HG03060 (cell line): ENCODE measurements at regions not wholly inside any gene's neighbourhood (a gene's known extent, or its start where the extent isn't known, plus 50 kb on each side); places are given as distances from the start of the nearest gene placed in this dataset.
A peak's percentile ranks its signal among the peaks of the same experiment; 100 is the strongest.

Experiments
- ATAC-seq: cut with Tn5 transposase; IDR thresholded peaks from one replicate; pipeline ENCODE4 v1.9.1; 2021; ENCODE audit warnings: low read depth, moderate number of reproducible peaks; ENCODE audit not compliant: unreplicated experiment

DNA sequence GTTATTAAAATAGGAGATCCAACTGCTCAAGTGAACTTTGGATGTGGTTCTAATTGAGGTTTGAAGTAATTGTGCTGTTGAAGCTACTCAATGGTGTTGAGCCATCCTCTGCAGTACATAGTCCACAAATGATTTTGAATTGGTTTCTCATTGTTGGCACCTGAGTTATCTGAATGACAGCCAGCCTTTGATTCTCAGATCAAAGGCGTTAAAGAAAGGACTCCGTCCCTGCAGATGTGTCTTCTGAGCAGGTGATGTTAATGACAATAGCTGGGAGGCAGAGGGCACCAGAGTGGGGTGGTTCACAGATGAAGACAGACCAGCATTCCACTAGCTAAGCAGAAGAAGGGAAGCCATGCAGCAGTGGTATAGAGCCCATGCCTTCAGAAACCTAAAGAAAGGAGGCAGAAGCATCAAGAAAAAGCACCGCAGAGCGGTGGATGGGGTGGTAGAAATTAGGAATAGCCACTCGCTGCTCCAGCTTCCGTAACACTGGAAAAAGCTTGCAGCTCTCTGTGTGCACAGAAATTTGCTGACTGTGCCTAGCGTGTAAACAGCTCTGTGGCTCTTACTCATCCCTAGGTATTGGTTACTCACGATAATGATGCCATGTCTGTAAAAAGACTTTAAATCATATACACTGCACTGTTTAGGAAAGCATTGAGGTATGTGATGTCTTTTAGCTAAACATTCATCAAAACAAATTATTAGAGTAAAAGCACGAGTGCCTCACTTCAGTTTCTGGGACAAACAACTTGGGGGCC, 79.2 kb upstream of the CLCN4 start:
- no peak for ATAC-seq

DNA sequence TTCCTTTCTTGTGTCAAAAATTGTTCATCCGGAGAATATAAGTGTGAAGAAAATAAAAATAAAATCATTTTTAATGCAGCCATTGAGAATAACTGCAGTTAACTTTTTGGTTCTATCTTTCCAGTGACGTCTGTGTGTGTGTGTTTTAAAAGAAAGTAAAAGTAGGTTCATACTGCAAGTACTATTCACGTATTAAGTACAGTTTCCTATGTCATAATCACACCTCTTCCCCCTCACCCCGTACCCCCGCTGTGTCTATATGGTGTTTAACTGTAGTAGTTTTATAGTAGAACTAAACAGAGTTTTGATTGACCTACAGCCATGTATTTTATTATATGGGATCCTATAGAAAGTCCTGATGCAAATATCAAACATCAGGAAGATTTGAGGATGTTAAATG, 78.5 kb upstream of the CLCN4 start:
- ATAC-seq, result no peak

DNA sequence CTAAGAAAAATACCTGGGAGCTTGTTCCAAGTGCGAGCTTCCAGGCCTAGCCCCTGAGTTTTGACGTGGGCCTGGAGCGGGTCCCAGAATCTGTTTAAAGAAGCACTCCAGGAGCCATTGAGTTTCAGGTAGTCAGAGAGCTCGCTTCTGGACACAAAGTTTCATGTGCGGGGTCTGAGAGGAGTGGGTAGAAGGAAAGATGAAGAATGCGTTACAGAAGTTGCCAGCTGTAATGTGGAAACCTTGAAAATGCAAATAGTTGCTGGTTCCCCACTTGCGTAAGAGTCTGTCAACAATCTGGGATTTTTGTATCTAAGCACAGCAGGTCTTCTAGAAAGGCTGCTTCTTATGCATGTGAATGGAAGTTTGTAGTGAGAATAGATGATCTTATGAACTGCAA, 77.5 kb upstream of the CLCN4 start:
- ATAC-seq, result no peak

DNA sequence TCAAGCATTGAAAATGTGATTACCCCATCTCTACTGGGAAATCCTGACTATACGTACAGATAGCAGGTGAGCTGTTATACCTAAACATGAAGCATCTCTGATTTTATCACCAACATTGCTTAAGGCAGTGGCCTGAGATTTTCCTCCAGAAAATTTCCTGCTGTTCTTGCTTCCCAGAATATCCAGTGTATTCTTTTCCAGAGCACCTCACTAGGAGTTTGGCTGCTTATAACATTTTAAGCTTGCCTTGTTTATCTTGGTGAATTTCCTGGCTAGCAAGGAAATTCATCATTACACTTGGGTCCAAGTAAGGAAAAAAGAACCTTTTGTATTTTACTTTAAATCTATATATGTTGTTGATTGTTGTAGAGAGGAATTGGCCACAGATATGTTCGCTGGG, 73.0 kb upstream of the CLCN4 start:
- ATAC-seq, result no peak

DNA sequence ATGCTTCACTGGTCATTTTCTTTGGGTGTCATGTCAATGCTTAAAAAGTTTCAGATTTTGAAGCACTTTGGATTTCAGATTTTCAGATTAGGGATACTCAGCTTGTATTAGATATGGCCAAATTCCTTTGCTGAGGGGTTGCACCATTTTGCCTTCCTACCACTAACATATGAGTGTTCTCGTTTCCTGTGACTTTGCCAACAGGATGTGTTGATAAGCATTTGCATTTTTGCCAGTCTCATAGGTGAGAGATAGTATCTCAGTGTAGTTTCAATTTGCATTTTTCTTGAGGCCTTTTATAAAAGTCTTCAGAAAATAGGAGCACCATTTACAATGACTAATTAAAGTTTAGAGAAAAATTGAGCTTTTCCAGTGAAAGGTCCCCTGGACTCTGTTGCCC, 71.6 kb upstream of the CLCN4 start:
- no peak for ATAC-seq

DNA sequence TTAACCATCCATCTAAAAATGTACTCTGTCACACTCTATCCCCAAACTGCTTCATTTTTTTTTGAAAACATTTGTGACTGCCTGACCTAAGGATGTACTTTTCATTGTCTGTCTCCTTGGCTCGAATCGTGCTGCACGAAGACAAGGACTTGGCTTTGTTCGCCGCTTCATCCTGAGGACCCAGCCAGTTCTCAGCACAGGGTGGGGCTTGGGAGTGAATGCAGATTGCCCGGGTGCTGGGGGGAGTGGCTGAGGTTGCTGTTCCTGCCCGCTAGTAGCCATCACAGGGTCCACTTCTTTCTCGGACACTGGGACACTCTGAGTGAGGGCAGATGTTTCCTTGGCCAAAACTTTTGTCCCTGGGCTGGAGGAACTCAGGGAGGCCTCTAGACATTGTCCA, 70.1 kb upstream of the CLCN4 start:
- ATAC-seq, result no peak

DNA sequence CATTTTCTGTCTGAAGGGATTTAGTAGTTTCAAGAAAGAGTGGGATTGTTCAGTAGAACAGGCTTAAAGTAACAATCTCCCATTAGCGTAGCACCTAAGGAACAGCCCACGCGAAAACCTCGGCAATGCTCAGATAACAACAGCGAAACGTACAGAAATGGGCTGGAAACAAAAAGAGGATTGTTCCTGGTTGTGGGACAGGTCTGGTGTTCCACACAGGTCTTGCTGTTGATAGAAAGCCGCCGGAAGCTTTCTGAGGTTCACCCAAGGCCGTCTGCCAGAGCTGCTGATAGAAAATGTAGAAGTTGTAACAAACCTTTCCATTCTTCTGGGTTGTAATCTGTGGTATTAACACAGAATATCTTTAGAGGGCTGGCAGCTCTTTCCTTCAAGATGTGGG, 69.4 kb upstream of the CLCN4 start:
- no peak for ATAC-seq

DNA sequence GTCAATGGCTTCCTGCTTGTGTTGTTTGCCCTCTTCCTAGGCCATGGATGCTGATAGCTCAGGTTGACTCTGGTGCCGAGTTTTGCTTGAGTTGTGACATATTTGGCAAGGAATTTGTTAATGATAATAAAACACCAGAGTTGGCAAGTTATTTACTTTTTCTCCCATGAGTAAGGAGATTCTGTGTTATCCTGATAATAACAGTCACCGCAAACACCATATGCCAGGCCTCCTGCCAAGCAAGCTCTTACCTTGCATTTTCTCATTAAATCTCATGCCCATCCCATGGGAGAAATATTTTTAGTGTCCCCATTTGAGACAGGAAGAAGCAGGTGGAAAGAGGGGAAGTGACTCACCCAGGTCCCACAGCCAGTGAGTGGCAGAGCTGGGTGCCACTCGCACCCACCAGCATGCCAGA, 67.4 kb upstream of the CLCN4 start:
- no peak for ATAC-seq

DNA sequence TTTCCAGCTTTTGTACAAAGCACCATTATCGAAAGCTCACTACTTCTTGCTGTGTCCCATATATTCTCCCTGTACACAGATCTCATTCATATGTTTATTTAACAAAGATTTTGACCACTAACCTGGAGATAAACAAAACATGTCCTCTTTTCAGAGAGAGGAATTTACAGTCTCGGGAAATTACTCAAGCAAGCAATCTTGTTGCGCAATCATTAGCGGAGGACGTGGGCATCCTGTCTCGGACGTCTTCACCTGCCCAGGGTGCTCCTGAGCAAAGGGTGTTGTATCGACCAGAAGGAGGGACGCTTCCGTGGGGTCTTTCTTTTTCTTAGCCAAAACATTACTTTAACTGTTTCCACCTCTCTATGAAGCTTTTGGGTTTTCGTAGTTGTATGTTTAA, 66.5 kb upstream of the CLCN4 start:
- ATAC-seq, result no peak

DNA sequence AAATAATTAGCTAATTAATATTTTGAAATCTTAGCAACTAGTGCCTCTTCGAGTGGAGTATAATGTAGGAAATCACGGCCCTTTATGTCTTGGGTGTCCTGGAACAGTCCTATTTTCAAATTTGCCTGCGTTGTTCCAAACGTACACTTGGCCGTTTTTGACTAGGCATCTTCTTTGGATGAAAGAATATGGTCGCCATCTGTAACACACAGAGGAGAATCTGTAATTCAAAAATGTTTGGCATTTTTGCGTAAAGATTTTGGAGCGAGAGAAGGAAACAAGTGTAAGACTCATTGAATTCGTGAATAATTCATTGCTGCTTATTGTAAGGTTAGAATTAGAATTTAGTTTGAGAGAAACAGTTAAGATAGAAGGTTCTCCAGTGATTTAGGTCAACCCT, 61.5 kb upstream of the CLCN4 start:
- ATAC-seq, result no peak

DNA sequence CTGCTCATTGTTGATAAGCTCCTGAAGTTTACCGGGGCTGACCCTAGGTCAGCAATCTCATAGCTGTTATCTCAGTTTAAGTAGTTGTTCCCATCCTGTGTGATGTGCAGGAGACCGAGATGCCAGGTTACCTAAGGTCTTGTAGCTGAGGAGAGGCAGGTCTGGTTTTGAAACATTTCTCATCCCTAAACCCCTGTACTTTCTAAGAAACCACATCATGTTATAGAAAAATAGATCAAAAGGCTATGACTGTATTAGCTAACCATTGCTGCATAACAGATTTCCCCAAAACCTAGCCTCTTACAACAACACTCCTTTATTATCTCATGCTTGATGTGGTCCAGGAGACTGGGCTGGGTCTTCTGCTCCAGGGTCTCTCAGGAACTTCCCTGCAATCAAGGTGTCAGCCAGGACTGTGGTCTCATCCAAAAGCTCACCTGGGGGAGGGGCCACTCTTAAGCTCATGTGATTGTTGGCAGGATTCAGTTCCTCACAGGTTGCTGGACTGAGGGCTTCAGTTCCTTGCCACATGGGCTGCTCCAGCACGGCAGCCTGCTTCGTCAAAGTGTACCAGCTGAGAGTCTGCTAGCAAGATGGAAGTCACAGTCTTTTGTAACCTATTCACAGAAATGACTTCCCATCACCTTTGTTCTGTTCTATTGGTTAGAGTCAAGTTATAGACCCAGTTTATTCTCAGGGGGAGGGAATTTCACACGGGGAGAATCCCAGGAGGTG, 60.9 kb upstream of the CLCN4 start:
- ATAC-seq, result no peak

DNA sequence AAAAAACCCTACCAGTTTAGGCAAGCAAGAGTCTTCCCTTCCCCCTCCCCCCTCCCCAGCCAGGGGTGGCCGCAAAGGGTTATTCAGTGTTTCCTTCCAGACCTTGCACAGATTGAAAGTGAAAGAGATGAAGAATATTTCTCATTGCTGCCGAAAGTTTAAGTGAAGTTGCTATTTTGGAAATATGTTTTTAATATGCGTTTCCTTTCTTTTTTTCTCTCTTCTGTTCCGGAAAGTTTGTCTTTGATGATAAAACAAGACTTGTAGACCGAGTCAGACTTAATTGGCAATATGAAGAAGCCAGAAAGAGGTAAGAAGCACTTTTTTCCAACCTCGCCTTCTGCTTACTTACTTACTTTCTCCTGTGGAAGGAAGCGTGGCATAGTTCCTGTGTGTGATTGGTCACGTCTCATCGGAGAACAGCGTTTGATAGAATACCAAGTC, 58.5 kb upstream of the CLCN4 start:
- ATAC-seq, result peak; percentile 71

DNA sequence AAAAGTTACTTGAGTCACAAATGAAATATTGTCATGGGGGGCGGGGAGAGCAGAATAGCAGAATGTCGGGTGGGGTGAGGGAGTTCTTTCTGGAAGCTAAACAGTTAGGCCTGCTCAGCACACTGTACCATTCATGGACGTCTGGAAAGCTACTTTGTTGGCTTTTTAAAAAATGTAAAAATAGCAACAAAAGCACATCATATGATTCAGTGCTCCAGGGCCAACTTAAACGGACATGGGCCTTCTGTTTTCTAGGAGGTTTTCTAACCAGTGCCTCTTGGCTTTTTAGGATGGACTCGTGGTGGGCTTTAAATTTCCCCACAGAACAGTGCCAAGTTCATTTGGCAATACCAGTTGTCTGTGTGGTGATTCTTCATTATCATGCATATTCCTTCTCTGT, 57.4 kb upstream of the CLCN4 start:
- no peak for ATAC-seq

DNA sequence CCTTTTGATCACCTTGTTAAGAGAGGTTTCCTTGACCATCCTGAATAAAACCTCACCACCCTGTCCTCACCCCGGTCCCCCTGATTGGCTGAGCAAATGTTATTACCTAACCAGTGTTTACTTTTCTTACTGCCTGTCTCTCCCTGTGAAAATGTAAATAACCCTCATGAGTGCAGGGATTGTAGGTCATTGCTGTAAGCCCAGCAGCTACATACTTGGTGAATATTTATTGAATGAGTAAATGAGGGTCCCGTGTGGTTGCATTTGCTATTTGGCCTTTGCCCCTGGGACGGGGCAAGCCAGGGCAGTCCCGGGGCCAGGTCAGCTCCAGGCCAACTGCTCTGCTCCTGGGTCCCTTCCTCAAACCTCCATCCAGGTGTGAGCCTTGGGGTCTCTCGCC, 55.5 kb upstream of the CLCN4 start:
- no peak for ATAC-seq

DNA sequence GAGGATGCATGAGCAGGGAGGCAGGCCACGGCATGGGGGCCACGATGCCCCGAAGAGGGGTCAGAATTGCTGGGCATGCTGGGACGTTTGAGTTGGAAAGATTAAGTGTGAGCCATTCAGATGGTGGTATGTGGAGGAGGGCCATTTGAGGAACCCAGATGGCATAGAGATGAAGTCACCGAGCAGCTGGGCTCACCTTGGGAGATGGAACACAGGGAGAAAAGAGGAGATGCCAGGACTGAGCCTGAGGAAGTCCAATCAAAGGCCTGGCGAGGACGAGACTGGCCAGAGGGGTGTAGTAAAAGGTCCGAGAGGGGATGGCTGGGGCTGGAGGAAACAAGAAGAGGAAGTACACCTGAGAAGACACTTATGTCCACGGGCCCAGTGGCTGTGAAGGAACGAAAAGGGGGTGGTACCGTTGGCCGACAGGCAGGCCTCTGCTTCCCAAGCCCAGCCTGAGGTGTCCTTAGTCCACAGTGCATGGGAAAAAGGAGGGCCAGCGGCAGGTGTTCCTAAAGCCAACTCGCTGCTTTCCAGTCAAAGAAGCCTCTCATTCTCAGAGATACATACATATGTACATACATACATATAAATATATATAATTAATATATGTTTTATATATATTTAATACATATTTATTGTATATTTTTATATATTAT, 54.6 kb upstream of the CLCN4 start:
- no peak for ATAC-seq

DNA sequence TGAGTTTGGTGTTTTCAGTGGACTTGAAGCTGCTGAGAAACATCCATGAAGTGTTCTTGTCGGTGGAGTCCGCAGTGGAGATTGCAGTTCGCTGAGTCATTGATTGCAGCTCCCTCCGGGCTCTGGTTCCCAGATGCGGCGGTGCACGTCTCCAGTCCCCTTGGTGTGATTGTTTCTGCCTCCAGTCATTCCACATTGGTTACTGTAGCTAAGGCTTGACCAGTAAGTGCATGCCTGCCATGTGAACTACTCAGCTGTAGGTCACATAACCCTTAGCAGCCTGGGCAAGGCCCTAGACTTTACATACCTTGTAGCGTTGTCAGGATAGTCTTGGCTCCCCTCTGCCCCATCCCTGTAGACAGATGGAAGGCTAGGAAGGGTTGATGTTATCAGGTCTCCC, 53.8 kb upstream of the CLCN4 start:
- ATAC-seq, result no peak

DNA sequence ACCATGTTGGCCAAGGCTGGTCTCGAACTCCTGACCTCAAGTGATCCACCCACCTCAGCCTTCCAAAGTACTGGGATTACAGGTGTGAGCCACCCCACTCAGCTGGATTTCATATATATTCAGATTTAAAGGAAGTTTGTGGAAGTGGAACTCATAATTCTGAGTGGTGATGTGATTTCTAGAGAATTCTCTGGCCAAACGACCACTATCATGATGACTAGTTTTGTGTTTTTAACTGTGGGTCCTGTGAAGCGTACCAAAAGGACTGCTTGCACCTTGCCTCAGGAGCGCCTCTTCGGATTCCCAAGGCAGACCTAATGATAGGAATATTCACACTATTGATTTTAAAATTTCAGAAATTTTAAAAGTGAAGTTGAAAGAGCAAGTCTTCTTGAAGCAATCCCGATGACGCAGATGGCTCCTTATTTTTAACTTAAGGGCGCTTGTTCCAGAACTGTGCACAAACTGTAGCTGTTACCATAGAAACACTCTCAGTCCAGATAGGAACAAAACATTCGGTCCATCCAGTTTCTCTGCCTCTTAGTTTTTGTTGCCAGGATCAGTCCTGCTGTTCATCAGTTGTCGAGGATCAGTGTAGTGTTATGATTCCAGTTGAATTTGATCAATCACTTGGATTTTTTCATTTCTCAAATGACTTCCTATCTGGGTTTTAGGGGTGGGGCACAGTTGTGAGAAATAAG, 51.7 kb upstream of the CLCN4 start:
- no peak for ATAC-seq

DNA sequence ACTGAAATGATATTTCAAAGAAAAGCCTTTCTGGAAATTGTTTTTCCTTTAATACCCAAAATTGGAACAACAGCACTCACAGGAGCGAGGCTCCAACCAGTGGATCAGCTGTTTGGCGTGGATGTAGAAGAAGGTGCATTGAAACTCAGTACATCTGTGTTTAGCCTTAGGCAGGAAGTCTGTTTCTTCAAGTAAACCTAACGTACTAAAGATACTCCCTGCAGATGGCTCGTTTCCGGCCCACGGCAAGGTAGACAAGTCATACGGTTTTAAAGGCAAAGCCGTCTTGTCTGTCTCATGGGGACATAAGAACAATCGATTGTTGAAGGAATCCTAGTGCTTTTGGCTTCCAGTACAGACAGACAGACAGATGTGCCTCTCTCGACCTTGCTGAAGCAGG, 50.0 kb upstream of the CLCN4 start:
- peak; percentile 48 for ATAC-seq
